ENCODE measurements at regions not wholly inside any gene's neighbourhood (a gene's known extent, or its start where the extent isn't known, plus 50 kb on each side); places are given as distances from the start of the nearest gene placed in this dataset.

DNA sequence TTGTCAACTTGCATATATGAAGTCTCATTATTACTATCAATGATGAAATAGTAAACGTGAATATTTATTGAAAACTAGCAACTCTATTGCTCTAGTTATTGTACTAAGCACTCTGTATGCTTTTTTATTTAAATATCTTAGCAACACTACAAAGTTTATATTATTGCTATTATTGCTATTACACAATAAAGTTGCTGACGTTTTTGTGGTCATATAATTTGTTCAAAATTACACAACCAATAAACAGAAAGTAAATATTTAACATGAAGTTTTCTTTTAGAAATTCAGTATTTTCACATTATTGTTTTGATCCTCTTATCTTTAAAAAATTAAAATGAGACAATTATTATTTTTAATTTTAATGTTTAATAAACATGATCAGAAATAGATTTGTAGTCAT is 1521.1 kb upstream of the PCDH7 start:
- POLR2A ChIA-PET (ENCODE audit: unreplicated experiment), result no interaction called here
- no peaks in the 10 kb centered on the region for H3K36me3 ChIP-seq (ENCODE audit: low read depth)
- no peaks in the 10 kb centered on the region for H3K9me2 ChIP-seq (ENCODE audit: insufficient read depth)
- CTCF ChIA-PET, result no interaction called here
- no peaks in the 10 kb centered on the region for H3K79me2 ChIP-seq (ENCODE audit: low read depth)
- no peak overlapping the region for H2AFZ ChIP-seq
- H3K4me1 ChIP-seq (replicated peaks; ENCODE audit: insufficient read depth), result no peaks in the 10 kb centered on the region
- TF ChIP-seq EZH2 (IDR thresholded peaks at IDR 0.05; ENCODE audit: low read depth), result no peak
- TF ChIP-seq, protein P1, sequence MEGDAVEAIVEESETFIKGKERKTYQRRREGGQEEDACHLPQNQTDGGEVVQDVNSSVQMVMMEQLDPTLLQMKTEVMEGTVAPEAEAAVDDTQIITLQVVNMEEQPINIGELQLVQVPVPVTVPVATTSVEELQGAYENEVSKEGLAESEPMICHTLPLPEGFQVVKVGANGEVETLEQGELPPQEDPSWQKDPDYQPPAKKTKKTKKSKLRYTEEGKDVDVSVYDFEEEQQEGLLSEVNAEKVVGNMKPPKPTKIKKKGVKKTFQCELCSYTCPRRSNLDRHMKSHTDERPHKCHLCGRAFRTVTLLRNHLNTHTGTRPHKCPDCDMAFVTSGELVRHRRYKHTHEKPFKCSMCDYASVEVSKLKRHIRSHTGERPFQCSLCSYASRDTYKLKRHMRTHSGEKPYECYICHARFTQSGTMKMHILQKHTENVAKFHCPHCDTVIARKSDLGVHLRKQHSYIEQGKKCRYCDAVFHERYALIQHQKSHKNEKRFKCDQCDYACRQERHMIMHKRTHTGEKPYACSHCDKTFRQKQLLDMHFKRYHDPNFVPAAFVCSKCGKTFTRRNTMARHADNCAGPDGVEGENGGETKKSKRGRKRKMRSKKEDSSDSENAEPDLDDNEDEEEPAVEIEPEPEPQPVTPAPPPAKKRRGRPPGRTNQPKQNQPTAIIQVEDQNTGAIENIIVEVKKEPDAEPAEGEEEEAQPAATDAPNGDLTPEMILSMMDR (conservative IDR thresholded peaks at IDR 0.05), result no peak
- no peak overlapping the region for H3K4me2 ChIP-seq
- no peak overlapping the region for H3K4me3 ChIP-seq
- H4K20me1 ChIP-seq (ENCODE audit: insufficient read depth), result no peaks in the 10 kb centered on the region
- H3K9me3 ChIP-seq (ENCODE audit: insufficient read depth, low read depth), result 0 out of 2 replicates have a peak, but pooled peaks cover 2% of the 10 kb centered on the region
- no peaks in the 10 kb centered on the region for H3K27me3 ChIP-seq (ENCODE audit: insufficient read depth, low read depth)
- no peak overlapping the region for H3K27ac ChIP-seq
- no peaks in the 10 kb centered on the region for H3F3A ChIP-seq (ENCODE audit: insufficient read depth, low read depth)
- intact Hi-C loops (cut with micrococcal nuclease; ENCODE audit: unreplicated experiment), result no loop called here
- no TSS peak for BruUV-seq (replicated peaks)
- DNase-seq, result no peak

DNA sequence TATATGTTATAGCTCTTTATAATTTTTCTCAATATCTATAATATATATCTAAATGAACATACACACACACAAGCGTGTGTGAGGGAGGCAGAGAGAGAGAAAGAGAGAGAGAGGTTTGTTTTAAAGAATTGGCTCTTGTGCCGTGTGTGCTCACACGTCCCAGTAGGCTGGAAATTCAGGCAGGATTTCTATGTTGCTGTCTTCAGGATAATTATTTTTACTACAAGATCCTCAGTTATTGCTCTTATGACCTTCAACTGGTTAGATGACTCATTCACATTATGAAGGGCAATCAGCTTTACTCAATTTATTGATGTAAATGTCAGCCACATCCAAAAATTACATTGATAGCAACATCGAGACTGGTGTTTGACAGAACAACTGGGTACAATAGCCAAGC is 1520.7 kb upstream of the PCDH7 start:
- Histone ChIP-seq H3K79me2 (ENCODE audit: low read depth) (no peaks in the 10 kb centered on the region), H2AFZ (no peak overlapping the region), H3K9me3 (ENCODE audit: insufficient read depth, low read depth) (0 out of 2 replicates have a peak, but pooled peaks cover 2% of the 10 kb centered on the region), H3K4me2 (no peak overlapping the region), H3K36me3 (ENCODE audit: low read depth) (no peaks in the 10 kb centered on the region), H3K4me3 (no peak overlapping the region), H3K27ac (no peak overlapping the region), H3K9me2 (ENCODE audit: insufficient read depth) (no peaks in the 10 kb centered on the region), H4K20me1 (ENCODE audit: insufficient read depth) (no peaks in the 10 kb centered on the region), H3F3A (ENCODE audit: insufficient read depth, low read depth) (no peaks in the 10 kb centered on the region), H3K4me1 (replicated peaks; ENCODE audit: insufficient read depth) (no peaks in the 10 kb centered on the region), H3K27me3 (ENCODE audit: insufficient read depth, low read depth) (no peaks in the 10 kb centered on the region)
- CTCF ChIA-PET, result no interaction called here
- no peak for TF ChIP-seq EZH2 (IDR thresholded peaks at IDR 0.05; ENCODE audit: low read depth)
- TF ChIP-seq, protein P1 (conservative IDR thresholded peaks at IDR 0.05), result no peak
- BruUV-seq (replicated peaks), result no TSS peak
- no peak for DNase-seq
- POLR2A ChIA-PET (ENCODE audit: unreplicated experiment), result no interaction called here
- intact Hi-C loops (cut with micrococcal nuclease; ENCODE audit: unreplicated experiment), result no loop called here

DNA sequence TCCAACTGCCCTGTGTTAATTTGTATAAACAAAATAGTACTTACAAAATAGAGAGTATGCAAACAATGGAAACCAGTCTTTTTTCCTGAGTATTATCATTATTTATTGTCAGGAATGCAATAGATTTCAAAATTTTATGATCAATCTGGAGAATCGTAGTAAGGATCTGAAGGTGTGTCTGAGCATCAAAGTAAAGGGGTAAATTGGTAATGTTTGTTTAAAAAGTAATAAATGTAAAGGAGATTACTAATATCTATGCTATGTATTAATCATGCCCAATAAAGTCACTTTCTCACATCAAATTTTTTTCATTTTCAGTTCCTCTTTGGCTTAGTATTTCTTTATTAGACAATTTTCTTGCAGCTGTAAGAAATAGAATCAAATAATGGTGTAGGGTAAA is 1507.1 kb upstream of the PCDH7 start:
- no peaks in the 10 kb centered on the region for H3K27me3 ChIP-seq (ENCODE audit: insufficient read depth, low read depth)
- no peaks in the 10 kb centered on the region for H3K79me2 ChIP-seq (ENCODE audit: low read depth)
- H3K36me3 ChIP-seq (ENCODE audit: low read depth), result no peaks in the 10 kb centered on the region
- no peak overlapping the region for H3K4me2 ChIP-seq
- no peak overlapping the region for H3K4me3 ChIP-seq
- no peaks in the 10 kb centered on the region for H3F3A ChIP-seq (ENCODE audit: insufficient read depth, low read depth)
- POLR2A ChIA-PET (ENCODE audit: unreplicated experiment), result no interaction called here
- no peaks in the 10 kb centered on the region for H3K4me1 ChIP-seq (replicated peaks; ENCODE audit: insufficient read depth)
- no TSS peak for BruUV-seq (replicated peaks)
- H4K20me1 ChIP-seq (ENCODE audit: insufficient read depth), result no peaks in the 10 kb centered on the region
- H3K9me2 ChIP-seq (ENCODE audit: insufficient read depth), result no peaks in the 10 kb centered on the region
- CTCF ChIA-PET, result no interaction called here
- H3K9me3 ChIP-seq (ENCODE audit: insufficient read depth, low read depth), result no peaks in the 10 kb centered on the region
- no peak for TF ChIP-seq EZH2 (IDR thresholded peaks at IDR 0.05; ENCODE audit: low read depth)
- no peak for DNase-seq
- H3K27ac ChIP-seq, result no peak overlapping the region
- intact Hi-C loops (cut with micrococcal nuclease; ENCODE audit: unreplicated experiment), result no loop called here
- no peak overlapping the region for H2AFZ ChIP-seq

DNA sequence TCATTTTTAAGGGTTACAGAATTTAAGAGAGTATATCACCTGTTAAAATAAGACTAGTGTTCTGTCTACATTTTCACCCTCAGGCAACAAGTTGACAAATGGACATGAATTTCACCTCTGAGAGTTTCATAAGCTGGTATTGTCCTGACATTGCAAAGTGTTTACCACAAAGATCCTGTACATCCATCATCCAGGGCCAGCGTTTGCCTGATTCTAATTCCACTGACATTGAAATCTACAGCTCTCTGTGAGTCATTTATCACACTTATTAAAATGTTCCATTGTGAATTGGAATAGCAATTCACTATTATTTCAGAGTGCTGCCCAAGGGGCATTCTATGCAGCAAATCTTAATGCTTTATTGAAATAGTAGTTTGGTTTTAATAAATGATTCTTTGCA is 1499.4 kb upstream of the PCDH7 start:
- POLR2A ChIA-PET (ENCODE audit: unreplicated experiment), result no interaction called here
- H3K27ac ChIP-seq, result no peak overlapping the region

More for the DNA sequence above, 1499.4 kb upstream of the PCDH7 start:
- DNase-seq, result no peak
- H3K9me2 ChIP-seq (ENCODE audit: insufficient read depth), result no peaks in the 10 kb centered on the region
- no peaks in the 10 kb centered on the region for H3K9me3 ChIP-seq (ENCODE audit: insufficient read depth, low read depth)
- CTCF ChIA-PET, result no interaction called here
- H2AFZ ChIP-seq, result no peak overlapping the region
- H3K36me3 ChIP-seq (ENCODE audit: low read depth), result no peaks in the 10 kb centered on the region
- H3K27me3 ChIP-seq (ENCODE audit: insufficient read depth, low read depth), result no peaks in the 10 kb centered on the region
- H3K79me2 ChIP-seq (ENCODE audit: low read depth), result no peaks in the 10 kb centered on the region
- H3K4me3 ChIP-seq, result no peak overlapping the region
- BruUV-seq (replicated peaks), result no TSS peak
- no peaks in the 10 kb centered on the region for H3K4me1 ChIP-seq (replicated peaks; ENCODE audit: insufficient read depth)
- H3K4me2 ChIP-seq, result no peak overlapping the region
- H4K20me1 ChIP-seq (ENCODE audit: insufficient read depth), result no peaks in the 10 kb centered on the region
- TF ChIP-seq, protein P1 (conservative IDR thresholded peaks at IDR 0.05), result no peak
- no peak for TF ChIP-seq EZH2 (IDR thresholded peaks at IDR 0.05; ENCODE audit: low read depth)
- intact Hi-C loops (cut with micrococcal nuclease; ENCODE audit: unreplicated experiment), result no loop called here
- no peaks in the 10 kb centered on the region for H3F3A ChIP-seq (ENCODE audit: insufficient read depth, low read depth)
